H1 (cell line): ENCODE measurements at regions not wholly inside any gene's neighbourhood (a gene's known extent, or its start where the extent isn't known, plus 50 kb on each side); places are given as distances from the start of the nearest gene placed in this dataset.

Experiments used
- CTCF ChIA-PET: fragments of 300-600 bp; sonication (Branson Sonifier 250); formaldehyde crosslinking; loops from one replicate; lab custom pipeline; 2021; ENCODE audit not compliant: partially characterized antibody; lab: Charles Lee
- POLR2A ChIA-PET: fragments of 300-600 bp; sonication (Branson Sonifier 250); formaldehyde crosslinking; loops from one replicate; lab custom pipeline; 2021; ENCODE audit warnings: inconsistent platforms; ENCODE audit not compliant: partially characterized antibody; lab: Charles Lee
- DNase-seq, 2 experiments: peaks; one replicate each; pipeline versions ENCODE4 v3.0.0 to v3.0.0-alpha.2; 2010 to 2022; ENCODE audit warnings: low spot score in 2 of 2, low read depth in 1 of 2, mixed read lengths in 1 of 2
- FAIRE-seq: peaks from 2 replicates; lab custom pipeline; 2011; peaks lifted over from hg19 to GRCh38; lab: Jason Lieb, UNC
- H2AFZ ChIP-seq: 2 replicates; pipeline ENCODE4 v1.8.1; 2012; ENCODE audit warnings: low read length, inconsistent platforms
- H2AK5ac ChIP-seq: 2 replicates; pipeline ENCODE4 v1.6.1; 2013; ENCODE audit warnings: low read depth, low read length
- H2BK120ac ChIP-seq: replicated peaks from 2 replicates; pipeline ENCODE3; 2013; ENCODE audit warnings: low read depth, low read length, inconsistent platforms
- H2BK12ac ChIP-seq: 2 replicates; pipeline ENCODE4 v1.6.1; 2013; ENCODE audit warnings: low read depth, low read length
- H2BK15ac ChIP-seq: 2 replicates; pipeline ENCODE4 v1.6.1; 2013; ENCODE audit warnings: low read length
- H2BK20ac ChIP-seq: 2 replicates; pipeline ENCODE4 v1.6.1; 2013; ENCODE audit warnings: low read length
- H2BK5ac ChIP-seq: 2 replicates; pipeline ENCODE4 v1.6.1; 2013; ENCODE audit warnings: low read depth, low read length
- H3K14ac ChIP-seq: 2 replicates; pipeline ENCODE4 v1.6.1; 2013; ENCODE audit warnings: inconsistent platforms; ENCODE audit not compliant: insufficient read length
- H3K18ac ChIP-seq: 2 replicates; pipeline ENCODE4 v1.6.1; 2013; ENCODE audit warnings: low read length; ENCODE audit errors: extremely low read depth
- H3K23ac ChIP-seq: 2 replicates; pipeline ENCODE4 v1.6.1; 2013; ENCODE audit warnings: inconsistent platforms; ENCODE audit not compliant: insufficient read length
- H3K23me2 ChIP-seq: 2 replicates; pipeline ENCODE4 v1.6.1; 2013; ENCODE audit warnings: low read depth, low read length
- H3K27ac ChIP-seq: 2 replicates; pipeline ENCODE4 v1.6.1; 2011; ENCODE audit warnings: low read depth, low read length, inconsistent platforms
- H3K27me3 ChIP-seq, 4 experiments: replicated peaks in 1 of 4; 1 replicate in 1 of 4; 2 replicates in 3 of 4; pipeline versions ENCODE4 v1.6.1 to v1.8.1; 2011 to 2013; ENCODE audit warnings: low read length in 3 of 4, mild to moderate bottlenecking in 3 of 4, inconsistent platforms in 2 of 4, mixed read lengths in 2 of 4, moderate library complexity in 1 of 4; ENCODE audit not compliant: control insufficient read depth in 3 of 4, insufficient read depth in 3 of 4; ENCODE audit errors: extremely low read depth in 1 of 4
- H3K36me3 ChIP-seq, 4 experiments: 2 replicates each; pipeline versions ENCODE4 v1.6.1 to v1.8.1; 2011 to 2013; ENCODE audit warnings: mild to moderate bottlenecking in 4 of 4, low read length in 3 of 4, moderate library complexity in 2 of 4, control low read depth in 1 of 4, inconsistent platforms in 1 of 4; ENCODE audit not compliant: insufficient read depth in 4 of 4, control insufficient read depth in 2 of 4
- H3K4ac ChIP-seq: replicated peaks from 2 replicates; pipeline ENCODE3; 2013; ENCODE audit warnings: low read length, low read depth, mixed read lengths, inconsistent platforms; ENCODE audit not compliant: insufficient read length
- H3K4me1 ChIP-seq, 4 experiments: replicated peaks in 1 of 4; 1 replicate in 1 of 4; 2 replicates in 3 of 4; pipeline versions ENCODE4 v1.6.1 to v1.8.1; 2011 to 2013; ENCODE audit warnings: low read length in 3 of 4, inconsistent platforms in 2 of 4, mixed read lengths in 1 of 4; ENCODE audit not compliant: insufficient read depth in 4 of 4, control insufficient read depth in 3 of 4
- H3K4me2 ChIP-seq, 2 experiments: 2 replicates each; pipeline versions ENCODE4 v1.6.1 to v1.8.1; 2011 to 2013; ENCODE audit warnings: low read depth in 2 of 2, low read length in 2 of 2, control low read depth in 1 of 2, inconsistent platforms in 1 of 2, mild to moderate bottlenecking in 1 of 2; ENCODE audit not compliant: insufficient read depth in 1 of 2
- H3K4me3 ChIP-seq, 4 experiments: fragments of 200-600, 300-600 bp in 1 of 4; sonication (generic), shearing (Covaris generic), sonication (Bioruptor Twin) in 1 of 4; 2 replicates each; pipeline versions ENCODE4 v1.5.1 to v1.8.1; 2011 to 2016; ENCODE audit warnings: low read length in 4 of 4, low read depth in 3 of 4, control low read depth in 2 of 4, inconsistent platforms in 2 of 4, mild to moderate bottlenecking in 2 of 4, mixed read lengths in 1 of 4, moderate library complexity in 1 of 4; ENCODE audit not compliant: insufficient read depth in 2 of 4; ENCODE audit errors: extremely low read depth in 1 of 4
- H3K56ac ChIP-seq: replicated peaks from 2 replicates; pipeline ENCODE3; 2013; ENCODE audit warnings: low read depth, mild to moderate bottlenecking, mixed read lengths, low read length, inconsistent platforms; ENCODE audit not compliant: insufficient read length
- H3K79me1 ChIP-seq: 2 replicates; pipeline ENCODE4 v1.6.1; 2013; ENCODE audit warnings: low read depth, low read length, control low read depth
- H3K79me2 ChIP-seq, 2 experiments: 2 replicates each; pipeline versions ENCODE4 v1.6.1 to v1.8.1; 2012 to 2013; ENCODE audit warnings: low read length in 2 of 2, mild to moderate bottlenecking in 2 of 2, inconsistent platforms in 1 of 2; ENCODE audit not compliant: insufficient read depth in 2 of 2, control insufficient read depth in 1 of 2
- H3K9ac ChIP-seq, 4 experiments: replicated peaks in 1 of 4; 1 replicate in 1 of 4; 2 replicates in 3 of 4; pipeline versions ENCODE4 v1.6.1 to v1.8.1; 2011 to 2013; ENCODE audit warnings: low read depth in 3 of 4, low read length in 3 of 4, control low read depth in 2 of 4, mild to moderate bottlenecking in 2 of 4, moderate library complexity in 2 of 4, inconsistent platforms in 1 of 4; ENCODE audit errors: extremely low read depth in 1 of 4
- H3K9me3 ChIP-seq, 2 experiments: 2 replicates each; pipeline versions ENCODE4 v1.6.1 to v1.8.1; 2012 to 2013; ENCODE audit warnings: mild to moderate bottlenecking in 2 of 2, moderate library complexity in 2 of 2, control low read depth in 1 of 2, inconsistent platforms in 1 of 2, low read depth in 1 of 2, low read length in 1 of 2, mixed read lengths in 1 of 2; ENCODE audit not compliant: insufficient read depth in 2 of 2
- H4K20me1 ChIP-seq, 2 experiments: replicated peaks in 1 of 2; 2 replicates each; pipeline versions ENCODE3 to v1.8.1; 2011 to 2013; ENCODE audit warnings: inconsistent platforms in 2 of 2, low read length in 2 of 2, mild to moderate bottlenecking in 1 of 2; ENCODE audit not compliant: insufficient read depth in 2 of 2, control insufficient read depth in 1 of 2
- H4K5ac ChIP-seq: 2 replicates; pipeline ENCODE4 v1.6.1; 2013; ENCODE audit warnings: low read length, low read depth, mixed read lengths, inconsistent platforms; ENCODE audit not compliant: insufficient read length
- H4K8ac ChIP-seq: 2 replicates; pipeline ENCODE4 v1.8.0; 2013; ENCODE audit warnings: mild to moderate bottlenecking, moderate library complexity, low read length, inconsistent platforms; ENCODE audit not compliant: insufficient read depth; ENCODE audit errors: extremely low read depth
- H4K91ac ChIP-seq: replicated peaks from 2 replicates; pipeline ENCODE3; 2013; ENCODE audit warnings: low read length, mixed read lengths, inconsistent platforms; ENCODE audit not compliant: insufficient read length
- ASH2L ChIP-seq: fragments of 200-600, 300-600 bp; sonication (generic); IDR thresholded peaks from one replicate; pipeline ENCODE4 v1.7.1; 2017; ENCODE audit warnings: low read length
- BRCA1 ChIP-seq: IDR thresholded peaks from 2 replicates; pipeline ENCODE4 v1.6.1; 2012; ENCODE audit warnings: low read depth, low read length, improper control_type of control experiment
- E2F6 ChIP-seq: IDR thresholded peaks from 2 replicates; pipeline ENCODE4 v1.6.1; 2012; ENCODE audit warnings: inconsistent platforms
- FOSL1 ChIP-seq: IDR thresholded peaks from 2 replicates; pipeline ENCODE4 v1.6.1; 2011; ENCODE audit warnings: mild to moderate bottlenecking, low read depth, low read length, moderate library complexity; ENCODE audit not compliant: insufficient read depth
- HDAC2 ChIP-seq, 2 experiments: fragments of 300-600 bp in 1 of 2; sonication (generic) in 1 of 2; IDR thresholded peaks; 2 replicates each; pipeline ENCODE4 v1.6.1; 2011 to 2012; ENCODE audit warnings: low read depth in 2 of 2, low read length in 2 of 2, mild to moderate bottlenecking in 2 of 2, moderate library complexity in 2 of 2, borderline replicate concordance in 1 of 2, inconsistent platforms in 1 of 2
- MAFK ChIP-seq: IDR thresholded peaks from 2 replicates; pipeline ENCODE4 v1.6.1; 2012; ENCODE audit warnings: low read depth, mild to moderate bottlenecking, improper control_type of control experiment, low read length
- RBBP5 ChIP-seq: IDR thresholded peaks from 2 replicates; pipeline ENCODE4 v1.7.1; 2012; ENCODE audit warnings: low read depth, mild to moderate bottlenecking, inconsistent platforms, low read length, moderate library complexity, borderline replicate concordance
- RFX5 ChIP-seq: IDR thresholded peaks from 2 replicates; pipeline ENCODE4 v1.6.1; 2011; ENCODE audit warnings: low read depth, low read length, improper control_type of control experiment, borderline replicate concordance
- RNF2 ChIP-seq: fragments of 200-900, 300-1000 bp; sonication (generic); IDR thresholded peaks from 2 replicates; pipeline ENCODE4 v1.7.1; 2016; ENCODE audit warnings: borderline replicate concordance, low read depth, mild to moderate bottlenecking, antibody characterized with exemption, low read length; ENCODE audit not compliant: poor library complexity, severe bottlenecking; ENCODE audit errors: missing control alignments
- SAP30 ChIP-seq: fragments of 300-600 bp; sonication (generic); IDR thresholded peaks from 2 replicates; pipeline ENCODE4 v1.7.1; 2012; ENCODE audit warnings: low read length, moderate library complexity, mild to moderate bottlenecking, inconsistent platforms; ENCODE audit not compliant: insufficient read depth, insufficient replicate concordance
- SP2 ChIP-seq: IDR thresholded peaks from 2 replicates; pipeline ENCODE4 v1.6.1; 2012; ENCODE audit warnings: mild to moderate bottlenecking, low read length, inconsistent platforms
- SRF ChIP-seq: IDR thresholded peaks from 2 replicates; pipeline ENCODE4 v1.6.1; 2011; ENCODE audit warnings: mild to moderate bottlenecking, low read depth, low read length, moderate library complexity
- TCF12 ChIP-seq: IDR thresholded peaks from 2 replicates; pipeline ENCODE4 v1.6.1; 2011; ENCODE audit warnings: low read depth, mild to moderate bottlenecking, low read length
- TEAD4 ChIP-seq: IDR thresholded peaks from 2 replicates; pipeline ENCODE4 v1.6.1; 2012; ENCODE audit warnings: low read depth, low read length, inconsistent platforms, mixed read lengths
- WGBS, 2 experiments: shearing (Covaris generic) in 1 of 2; methylation state at CpG; one replicate each; pipeline versions ENCODE4 v1.1.6 to v1.1.7; 2013 to 2015; ENCODE audit warnings: low lambda C conversion rate in 2 of 2, mixed read lengths in 2 of 2, inconsistent platforms in 1 of 2, low coverage in 1 of 2, missing lambda C conversion rate in 1 of 2; ENCODE audit not compliant: insufficient replicate concordance in 2 of 2, insufficient coverage in 1 of 2, insufficient read length in 1 of 2; ENCODE audit errors: extremely low coverage in 1 of 2, missing lambda C conversion rate in 1 of 2; 5-methylcytosine and 5-hydroxymethylcytosine counted together

- Histone ChIP-seq H3K79me1 (no peaks in the 10 kb centered on the region), H3K23ac (no peak overlapping the region), H2BK5ac (no peak overlapping the region), H3K56ac (no peak overlapping the region), H3K14ac (no peak overlapping the region), H3K36me3 (no peaks in the 10 kb centered on the region), H2AFZ (no peak overlapping the region), H4K20me1 (no peaks in the 10 kb centered on the region), H3K18ac (no peak overlapping the region), H3K4me2 (no peak overlapping the region), H3K4me3 (no peak overlapping the region), H3K79me2 (no peaks in the 10 kb centered on the region), H4K5ac (no peak overlapping the region), H3K4ac (no peak overlapping the region), H4K8ac (no peak overlapping the region), H3K9ac (no peak overlapping the region), H2BK20ac (no peak overlapping the region), H3K27me3 (no peaks in the 10 kb centered on the region), H2BK15ac (no peak overlapping the region), H3K9me3 (no peaks in the 10 kb centered on the region), H3K23me2 (no peaks in the 10 kb centered on the region), H3K27ac (no peak overlapping the region), H3K4me1 (no peaks in the 10 kb centered on the region), H2BK120ac (no peak overlapping the region), H2BK12ac (no peak overlapping the region), H4K91ac (no peak overlapping the region), H2AK5ac (no peak overlapping the region)
- 88% methylated on average over 2 of the region's 2 CpGs; no CpG with 5 or more reads in 1 of the 2 experiments for WGBS, 2 experiments
- POLR2A ChIA-PET = no interaction called here
- CTCF ChIA-PET = interaction anchor here (1.1 kb wide), 1 partner anchor 24 kb away, joined by 3 read pairs; no protein-coding TSS in a partner anchor
- FAIRE-seq (no peak), DNase-seq (no peak)
- TF ChIP-seq E2F6 = no peak
- TF ChIP-seq MAFK = no peak
- TF ChIP-seq FOSL1 = no peak
- TF ChIP-seq TEAD4 = no peak
- no peak for TF ChIP-seq TCF12
- no peak for TF ChIP-seq HDAC2 (IDR thresholded peaks at IDR 0.05; ENCODE audit: borderline replicate concordance in 1 of 2, low read depth in 2 of 2, low read length in 2 of 2)
- no peak for TF ChIP-seq RFX5
- TF ChIP-seq ASH2L = no peak
- TF ChIP-seq SAP30 = no peak
- TF ChIP-seq SP2 = no peak
- no peak for TF ChIP-seq RBBP5
- no peak for TF ChIP-seq RNF2
- TF ChIP-seq SRF = no peak
- TF ChIP-seq BRCA1 = no peak
Observed at GRCh38 chr4:138815811-138816210, 199.8 kb upstream of the NOCT start.
